Hepatocyte (in vitro differentiated cells): ENCODE measurements at regions not wholly inside any gene's neighbourhood (a gene's known extent, or its start where the extent isn't known, plus 50 kb on each side); places are given as distances from the start of the nearest gene placed in this dataset.

ENCODE experiments used
- EZH2 ChIP-seq: fragments of 200-600 bp; sonication (generic); IDR thresholded peaks from 2 replicates; pipeline ENCODE4 v1.6.1; 2016; ENCODE audit warnings: antibody characterized with exemption, mild to moderate bottlenecking, borderline replicate concordance
- TF ChIP-seq, protein P1 (sequence below): fragments of 200-600 bp; sonication (generic); IDR thresholded peaks from 2 replicates; pipeline ENCODE4 v1.5.1; 2016; ENCODE audit warnings: antibody characterized with exemption, mild to moderate bottlenecking; ENCODE audit not compliant: poor library complexity

DNA sequence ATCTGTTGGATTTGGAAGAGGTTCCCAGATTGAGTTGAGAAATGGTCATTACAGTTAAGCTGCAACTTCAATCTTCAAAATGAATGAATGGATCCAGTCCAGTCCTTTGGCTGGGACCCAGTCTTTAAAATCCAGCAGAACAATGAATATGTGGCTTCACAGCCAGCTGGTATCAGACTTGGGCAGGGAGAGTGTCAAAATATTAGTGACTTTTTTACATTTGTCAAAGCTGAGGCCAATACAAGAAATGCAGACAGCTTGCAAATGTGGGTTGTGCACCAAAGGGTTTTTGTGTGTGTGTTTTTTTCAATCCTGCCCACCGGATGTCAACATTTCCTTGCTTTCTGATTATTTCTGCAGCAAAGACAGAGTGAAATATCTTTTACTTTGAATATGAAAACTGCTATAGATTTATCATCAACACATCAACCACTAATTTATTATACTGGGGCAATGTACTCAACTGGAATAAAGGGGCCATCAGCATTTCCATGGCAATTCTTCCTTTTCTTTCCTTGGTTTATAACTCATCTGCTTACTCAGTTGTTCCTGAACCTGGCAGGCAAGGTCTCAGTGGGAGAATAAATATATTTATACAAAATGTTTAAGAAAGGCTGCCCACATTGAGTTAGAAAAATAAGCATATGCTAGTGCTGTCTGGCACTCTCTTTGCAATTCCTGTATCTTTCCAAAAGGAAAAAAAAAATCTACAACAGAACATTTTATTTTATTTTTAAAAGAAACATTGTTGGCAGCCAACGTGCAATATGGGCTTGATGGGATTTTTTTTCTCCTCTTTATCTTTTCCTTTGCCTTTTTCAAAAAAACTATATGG is 491.6 kb upstream of the C1orf87 start:
- TF ChIP-seq, protein P1, sequence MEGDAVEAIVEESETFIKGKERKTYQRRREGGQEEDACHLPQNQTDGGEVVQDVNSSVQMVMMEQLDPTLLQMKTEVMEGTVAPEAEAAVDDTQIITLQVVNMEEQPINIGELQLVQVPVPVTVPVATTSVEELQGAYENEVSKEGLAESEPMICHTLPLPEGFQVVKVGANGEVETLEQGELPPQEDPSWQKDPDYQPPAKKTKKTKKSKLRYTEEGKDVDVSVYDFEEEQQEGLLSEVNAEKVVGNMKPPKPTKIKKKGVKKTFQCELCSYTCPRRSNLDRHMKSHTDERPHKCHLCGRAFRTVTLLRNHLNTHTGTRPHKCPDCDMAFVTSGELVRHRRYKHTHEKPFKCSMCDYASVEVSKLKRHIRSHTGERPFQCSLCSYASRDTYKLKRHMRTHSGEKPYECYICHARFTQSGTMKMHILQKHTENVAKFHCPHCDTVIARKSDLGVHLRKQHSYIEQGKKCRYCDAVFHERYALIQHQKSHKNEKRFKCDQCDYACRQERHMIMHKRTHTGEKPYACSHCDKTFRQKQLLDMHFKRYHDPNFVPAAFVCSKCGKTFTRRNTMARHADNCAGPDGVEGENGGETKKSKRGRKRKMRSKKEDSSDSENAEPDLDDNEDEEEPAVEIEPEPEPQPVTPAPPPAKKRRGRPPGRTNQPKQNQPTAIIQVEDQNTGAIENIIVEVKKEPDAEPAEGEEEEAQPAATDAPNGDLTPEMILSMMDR, result no peak
- no peak for TF ChIP-seq EZH2
